GM12878 (cell line): ENCODE measurements at regions not wholly inside any gene's neighbourhood (a gene's known extent, or its start where the extent isn't known, plus 50 kb on each side); places are given as distances from the start of the nearest gene placed in this dataset.

Source experiments
- ATAC-seq: fragments of 200-7000 bp; cut with Tn5 transposase; 3 replicates; pipeline ENCODE4 v1.9.1; 2020; ENCODE audit warnings: mild to moderate bottlenecking, moderate library complexity
- BruUV-seq: library from RNA; stranded (reverse); fragments of 400-500 nt; replicated peaks from 2 replicates; lab custom pipeline; 2021; lab: Mats Ljungman, UMichigan
- CTCF ChIA-PET: fragments of 300-600 bp; sonication (Branson Sonifier 250); formaldehyde crosslinking; extraction: SDS; loops from one replicate; lab custom pipeline; 2021; ENCODE audit warnings: inconsistent platforms; lab: Yijun Ruan, JAX
- POLR2A ChIA-PET: fragments of 350-600 bp; formaldehyde crosslinking; extraction: SDS; loops from one replicate; lab custom pipeline; 2021; ENCODE audit warnings: inconsistent platforms; lab: Charles Lee
- RAD21 ChIA-PET: fragments of 300-600 bp; sonication (Branson Sonifier 250); formaldehyde crosslinking; loops from one replicate; lab custom pipeline; 2023; ENCODE audit warnings: antibody characterized with exemption; ENCODE audit not compliant: unreplicated experiment; lab: Charles Lee
- SMC1A ChIA-PET: fragments of 300-600 bp; sonication (Branson Sonifier 250); formaldehyde crosslinking; loops from one replicate; lab custom pipeline; 2023; ENCODE audit not compliant: unreplicated experiment, uncharacterized antibody; lab: Charles Lee
- DNase-seq: peaks from one replicate; pipeline ENCODE4 v3.0.0-alpha.2; 2011; ENCODE audit warnings: low read depth, low spot score
- FAIRE-seq: peaks from 3 replicates; lab custom pipeline; 2011; peaks lifted over from hg19 to GRCh38; lab: Jason Lieb, UNC
- H2AFZ ChIP-seq: 2 replicates; pipeline ENCODE4 v1.6.0; 2011; ENCODE audit warnings: low read depth, low read length, control low read depth; ENCODE audit not compliant: control insufficient read depth
- H3K27ac ChIP-seq: 2 replicates; pipeline ENCODE4 v1.5.1; 2011; ENCODE audit warnings: control low read depth; ENCODE audit not compliant: control insufficient read depth, insufficient read depth
- H3K27me3 ChIP-seq, 2 experiments: replicated peaks in 1 of 2; 2 replicates each; pipeline versions ENCODE4 v1.6.0 to v1.6.1; 2011; ENCODE audit warnings: low read length in 1 of 2; ENCODE audit not compliant: control insufficient read depth in 2 of 2, insufficient read depth in 2 of 2
- H3K36me3 ChIP-seq, 2 experiments: 2 replicates each; pipeline ENCODE4 v1.5.1; 2011; ENCODE audit warnings: low read length in 1 of 2; ENCODE audit not compliant: control insufficient read depth in 2 of 2, insufficient read depth in 2 of 2
- H3K4me1 ChIP-seq: 2 replicates; pipeline ENCODE4 v1.6.1; 2011; ENCODE audit warnings: mild to moderate bottlenecking, low read length, moderate library complexity, mixed read lengths; ENCODE audit not compliant: control insufficient read depth, insufficient read depth
- H3K4me2 ChIP-seq: 2 replicates; pipeline ENCODE4 v1.6.0; 2011; ENCODE audit warnings: control low read depth; ENCODE audit not compliant: control insufficient read depth, insufficient read depth
- H3K4me3 ChIP-seq: fragments of 200-600 bp; sonication (generic); 2 replicates; pipeline ENCODE4 v1.5.1; 2016
- H3K79me2 ChIP-seq: 2 replicates; pipeline ENCODE4 v1.6.0; 2011; ENCODE audit warnings: low read length; ENCODE audit not compliant: control insufficient read depth, insufficient read depth
- H3K9ac ChIP-seq: 2 replicates; pipeline ENCODE4 v1.8.0; 2011; ENCODE audit warnings: low read length, control low read depth, mixed read lengths; ENCODE audit not compliant: control insufficient read depth, insufficient read depth
- H3K9me3 ChIP-seq: replicated peaks from 3 replicates; pipeline ENCODE4 v1.5.1; 2011; ENCODE audit warnings: mild to moderate bottlenecking, low read length; ENCODE audit not compliant: control insufficient read depth, insufficient read depth
- H4K20me1 ChIP-seq: 2 replicates; pipeline ENCODE4 v1.6.0; 2011; ENCODE audit not compliant: control insufficient read depth, insufficient read depth
- BACH1 ChIP-seq: fragments of 450-650 bp; IDR thresholded peaks from 2 replicates; pipeline ENCODE4 v1.6.1; 2017; ENCODE audit warnings: mild to moderate bottlenecking, borderline replicate concordance
- FOXM1 ChIP-seq: IDR thresholded peaks from 2 replicates; pipeline ENCODE4 v1.6.1; 2012; ENCODE audit warnings: low read depth, mild to moderate bottlenecking, inconsistent platforms, low read length, moderate library complexity
- KAT2A ChIP-seq: conservative IDR thresholded peaks from 2 replicates; pipeline ENCODE4 v1.6.1; 2011; ENCODE audit warnings: low read depth, low read length; ENCODE audit not compliant: control insufficient read depth
- KDM1A ChIP-seq: fragments of 200-600 bp; sonication (generic); IDR thresholded peaks from 2 replicates; pipeline ENCODE4 v1.6.1; 2016; ENCODE audit warnings: borderline replicate concordance
- NBN ChIP-seq: fragments of 450-650 bp; IDR thresholded peaks from 2 replicates; pipeline ENCODE4 v1.6.1; 2016
- PML ChIP-seq: IDR thresholded peaks from 2 replicates; pipeline ENCODE4 v1.6.1; 2012; ENCODE audit warnings: low read length, inconsistent platforms
- RCOR1 ChIP-seq: conservative IDR thresholded peaks from 2 replicates; pipeline ENCODE4 v1.6.1; 2012; ENCODE audit warnings: low read depth, low read length, improper control_type of control experiment
- RUNX3 ChIP-seq: IDR thresholded peaks from 2 replicates; pipeline ENCODE4 v1.6.1; 2012; ENCODE audit warnings: low read length, inconsistent platforms
- SPI1 ChIP-seq: IDR thresholded peaks from 2 replicates; pipeline ENCODE4 v1.6.1; 2011; ENCODE audit warnings: low read depth, mild to moderate bottlenecking, low read length, moderate library complexity, borderline replicate concordance; ENCODE audit not compliant: insufficient read depth
- ZNF207 ChIP-seq: fragments of 450-650 bp; IDR thresholded peaks from 2 replicates; pipeline ENCODE4 v1.6.1; 2014; ENCODE audit warnings: antibody characterized with exemption, mild to moderate bottlenecking, borderline replicate concordance
- WGBS: methylation state at CpG from one replicate; pipeline ENCODE4 v1.1.6; 2016; ENCODE audit warnings: low lambda C conversion rate; ENCODE audit not compliant: insufficient replicate concordance, insufficient coverage; ENCODE audit errors: missing lambda C conversion rate; 5-methylcytosine and 5-hydroxymethylcytosine counted together
- in situ Hi-C: fragments of 300-500 bp; cut with MboI; formaldehyde crosslinking; loops from 9 replicates; pipeline ENCODE4 v1.14.3; 2018; ENCODE audit warnings: mixed read lengths
- intact Hi-C: fragments of 100-400 bp; cut with micrococcal nuclease; formaldehyde crosslinking; loops from one replicate; pipeline ENCODE4 v1.14.2; 2022; ENCODE audit not compliant: unreplicated experiment
- TF ChIP-seq, protein P1 (sequence below): IDR thresholded peaks from 2 replicates; pipeline ENCODE4 v1.6.1; 2011; ENCODE audit warnings: low read depth, low read length, improper control_type of control experiment, borderline replicate concordance
- TF ChIP-seq, protein P2 (sequence below): IDR thresholded peaks from 2 replicates; pipeline ENCODE4 v1.6.1; 2012; ENCODE audit warnings: mild to moderate bottlenecking, low read depth, low read length
- TF ChIP-seq, protein P3 (sequence below): fragments of 450-650 bp; IDR thresholded peaks from 2 replicates; pipeline ENCODE4 v1.6.1; 2014; ENCODE audit warnings: mild to moderate bottlenecking

- TF ChIP-seq KAT2A (no peak), BACH1 (no peak), PML (no peak), RCOR1 (no peak)
- TF ChIP-seq, protein P1, sequence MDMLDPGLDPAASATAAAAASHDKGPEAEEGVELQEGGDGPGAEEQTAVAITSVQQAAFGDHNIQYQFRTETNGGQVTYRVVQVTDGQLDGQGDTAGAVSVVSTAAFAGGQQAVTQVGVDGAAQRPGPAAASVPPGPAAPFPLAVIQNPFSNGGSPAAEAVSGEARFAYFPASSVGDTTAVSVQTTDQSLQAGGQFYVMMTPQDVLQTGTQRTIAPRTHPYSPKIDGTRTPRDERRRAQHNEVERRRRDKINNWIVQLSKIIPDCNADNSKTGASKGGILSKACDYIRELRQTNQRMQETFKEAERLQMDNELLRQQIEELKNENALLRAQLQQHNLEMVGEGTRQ = no peak
These were observed 479.8 kb upstream of the FLRT2 start (continued) for GRCh38 chr14:85050180-85050579.

- Histone ChIP-seq H3K9me3 (no peaks in the 10 kb centered on the region; the same call in 2 of the 3 replicates), H4K20me1 (no peaks in the 10 kb centered on the region), H3K4me3 (no peak overlapping the region), H3K9ac (no peak overlapping the region), H3K4me1 (no peaks in the 10 kb centered on the region), H3K27me3 (no peaks in the 10 kb centered on the region), H2AFZ (no peak overlapping the region), H3K4me2 (no peak overlapping the region), H3K36me3 (no peaks in the 10 kb centered on the region), H3K79me2 (no peaks in the 10 kb centered on the region), H3K27ac (no peak overlapping the region)
- TF ChIP-seq RUNX3 (no peak), ZNF207 (no peak), NBN (no peak), FOXM1 (no peak), SPI1 (no peak), KDM1A (no peak)
- TF ChIP-seq, protein P2, sequence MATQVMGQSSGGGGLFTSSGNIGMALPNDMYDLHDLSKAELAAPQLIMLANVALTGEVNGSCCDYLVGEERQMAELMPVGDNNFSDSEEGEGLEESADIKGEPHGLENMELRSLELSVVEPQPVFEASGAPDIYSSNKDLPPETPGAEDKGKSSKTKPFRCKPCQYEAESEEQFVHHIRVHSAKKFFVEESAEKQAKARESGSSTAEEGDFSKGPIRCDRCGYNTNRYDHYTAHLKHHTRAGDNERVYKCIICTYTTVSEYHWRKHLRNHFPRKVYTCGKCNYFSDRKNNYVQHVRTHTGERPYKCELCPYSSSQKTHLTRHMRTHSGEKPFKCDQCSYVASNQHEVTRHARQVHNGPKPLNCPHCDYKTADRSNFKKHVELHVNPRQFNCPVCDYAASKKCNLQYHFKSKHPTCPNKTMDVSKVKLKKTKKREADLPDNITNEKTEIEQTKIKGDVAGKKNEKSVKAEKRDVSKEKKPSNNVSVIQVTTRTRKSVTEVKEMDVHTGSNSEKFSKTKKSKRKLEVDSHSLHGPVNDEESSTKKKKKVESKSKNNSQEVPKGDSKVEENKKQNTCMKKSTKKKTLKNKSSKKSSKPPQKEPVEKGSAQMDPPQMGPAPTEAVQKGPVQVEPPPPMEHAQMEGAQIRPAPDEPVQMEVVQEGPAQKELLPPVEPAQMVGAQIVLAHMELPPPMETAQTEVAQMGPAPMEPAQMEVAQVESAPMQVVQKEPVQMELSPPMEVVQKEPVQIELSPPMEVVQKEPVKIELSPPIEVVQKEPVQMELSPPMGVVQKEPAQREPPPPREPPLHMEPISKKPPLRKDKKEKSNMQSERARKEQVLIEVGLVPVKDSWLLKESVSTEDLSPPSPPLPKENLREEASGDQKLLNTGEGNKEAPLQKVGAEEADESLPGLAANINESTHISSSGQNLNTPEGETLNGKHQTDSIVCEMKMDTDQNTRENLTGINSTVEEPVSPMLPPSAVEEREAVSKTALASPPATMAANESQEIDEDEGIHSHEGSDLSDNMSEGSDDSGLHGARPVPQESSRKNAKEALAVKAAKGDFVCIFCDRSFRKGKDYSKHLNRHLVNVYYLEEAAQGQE = no peak
- TF ChIP-seq, protein P3, sequence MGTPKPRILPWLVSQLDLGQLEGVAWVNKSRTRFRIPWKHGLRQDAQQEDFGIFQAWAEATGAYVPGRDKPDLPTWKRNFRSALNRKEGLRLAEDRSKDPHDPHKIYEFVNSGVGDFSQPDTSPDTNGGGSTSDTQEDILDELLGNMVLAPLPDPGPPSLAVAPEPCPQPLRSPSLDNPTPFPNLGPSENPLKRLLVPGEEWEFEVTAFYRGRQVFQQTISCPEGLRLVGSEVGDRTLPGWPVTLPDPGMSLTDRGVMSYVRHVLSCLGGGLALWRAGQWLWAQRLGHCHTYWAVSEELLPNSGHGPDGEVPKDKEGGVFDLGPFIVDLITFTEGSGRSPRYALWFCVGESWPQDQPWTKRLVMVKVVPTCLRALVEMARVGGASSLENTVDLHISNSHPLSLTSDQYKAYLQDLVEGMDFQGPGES = no peak
- in situ Hi-C loops = no loop called here
- DNase-seq (no peak), FAIRE-seq (no peak), ATAC-seq (no peak)
- ChIA-PET CTCF (no interaction called here), POLR2A (no interaction called here), RAD21 (no interaction called here), SMC1A (no interaction called here)
- 26% methylated on average over 2 of the region's 2 CpGs for WGBS
- no TSS peak for BruUV-seq
- intact Hi-C loops = no loop called here
These were observed 477.3 kb upstream of the FLRT2 start for GRCh38 chr14:85052646-85053045.
